Prostate gland (tissue), 2 donors: ENCODE measurements at regions not wholly inside any gene's neighbourhood (a gene's known extent, or its start where the extent isn't known, plus 50 kb on each side); places are given as distances from the start of the nearest gene placed in this dataset.

ENCODE experiments used
- POLR2A ChIP-seq: fragments of 450-650 bp; IDR thresholded peaks from one replicate; pipeline ENCODE4 v1.6.1; 2016; ENCODE audit warnings: antibody characterized with exemption, mild to moderate bottlenecking
- POLR2AphosphoS5 ChIP-seq: sonication (generic); formaldehyde crosslinking; IDR thresholded peaks from one replicate; pipeline ENCODE4 v1.6.1; 2017; ENCODE audit warnings: antibody characterized with exemption
- TF ChIP-seq, protein P1 (sequence below), 4 experiments: fragments of 200-600 bp in 2 of 4; fragments of 450-650 bp in 2 of 4; sonication (generic) in 2 of 4; IDR thresholded peaks; 1 replicate in 3 of 4; 2 replicates in 1 of 4; pipeline ENCODE4 v1.5.1; 2016 to 2019; ENCODE audit warnings: antibody characterized with exemption in 4 of 4, mild to moderate bottlenecking in 2 of 4, moderate library complexity in 2 of 4

DNA sequence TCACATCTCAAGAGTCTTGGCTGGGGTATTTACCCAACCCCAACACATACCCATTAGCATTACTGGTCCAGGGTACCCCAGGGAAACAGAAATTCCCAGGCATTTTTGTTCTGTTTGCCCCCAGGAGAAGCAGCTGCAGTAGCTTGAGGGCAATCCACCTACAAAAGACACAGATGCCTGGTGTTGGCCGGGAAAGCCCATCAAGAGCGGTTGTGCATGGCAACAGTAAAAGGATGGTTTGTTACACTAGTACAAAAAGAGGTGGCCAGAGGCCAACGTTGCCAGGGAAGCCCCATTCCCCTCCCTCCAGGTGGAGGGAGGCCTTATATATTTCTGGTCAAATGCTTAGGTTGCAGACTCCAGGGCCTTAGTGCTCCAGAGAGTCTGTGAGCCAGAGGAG, 637.8 kb downstream of the BCOR start:
- TF ChIP-seq, protein P1, sequence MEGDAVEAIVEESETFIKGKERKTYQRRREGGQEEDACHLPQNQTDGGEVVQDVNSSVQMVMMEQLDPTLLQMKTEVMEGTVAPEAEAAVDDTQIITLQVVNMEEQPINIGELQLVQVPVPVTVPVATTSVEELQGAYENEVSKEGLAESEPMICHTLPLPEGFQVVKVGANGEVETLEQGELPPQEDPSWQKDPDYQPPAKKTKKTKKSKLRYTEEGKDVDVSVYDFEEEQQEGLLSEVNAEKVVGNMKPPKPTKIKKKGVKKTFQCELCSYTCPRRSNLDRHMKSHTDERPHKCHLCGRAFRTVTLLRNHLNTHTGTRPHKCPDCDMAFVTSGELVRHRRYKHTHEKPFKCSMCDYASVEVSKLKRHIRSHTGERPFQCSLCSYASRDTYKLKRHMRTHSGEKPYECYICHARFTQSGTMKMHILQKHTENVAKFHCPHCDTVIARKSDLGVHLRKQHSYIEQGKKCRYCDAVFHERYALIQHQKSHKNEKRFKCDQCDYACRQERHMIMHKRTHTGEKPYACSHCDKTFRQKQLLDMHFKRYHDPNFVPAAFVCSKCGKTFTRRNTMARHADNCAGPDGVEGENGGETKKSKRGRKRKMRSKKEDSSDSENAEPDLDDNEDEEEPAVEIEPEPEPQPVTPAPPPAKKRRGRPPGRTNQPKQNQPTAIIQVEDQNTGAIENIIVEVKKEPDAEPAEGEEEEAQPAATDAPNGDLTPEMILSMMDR (IDR thresholded peaks at IDR 0.05): no peak
- TF ChIP-seq POLR2A (no peak), POLR2AphosphoS5 (no peak)
